AG10803 (cell line): ENCODE measurements at regions not wholly inside any gene's neighbourhood (a gene's known extent, or its start where the extent isn't known, plus 50 kb on each side); places are given as distances from the start of the nearest gene placed in this dataset.

ENCODE experiments used
- DNase-seq: peaks from one replicate; pipeline ENCODE4 v3.0.0; 2010; ENCODE audit warnings: low read depth
- H3K4me3 ChIP-seq: 2 replicates; pipeline ENCODE4 v1.5.1; 2011; ENCODE audit warnings: mild to moderate bottlenecking, low read length, control low read depth
- TF ChIP-seq, protein P1 (sequence below): conservative IDR thresholded peaks from 2 replicates; pipeline ENCODE4 v1.5.1; 2011; ENCODE audit warnings: mild to moderate bottlenecking, low read length, control low read depth, inconsistent platforms

GRCh38 chr1:190540366-190540765 lies 62.7 kb upstream of the BRINP3 start:
- TF ChIP-seq, protein P1, sequence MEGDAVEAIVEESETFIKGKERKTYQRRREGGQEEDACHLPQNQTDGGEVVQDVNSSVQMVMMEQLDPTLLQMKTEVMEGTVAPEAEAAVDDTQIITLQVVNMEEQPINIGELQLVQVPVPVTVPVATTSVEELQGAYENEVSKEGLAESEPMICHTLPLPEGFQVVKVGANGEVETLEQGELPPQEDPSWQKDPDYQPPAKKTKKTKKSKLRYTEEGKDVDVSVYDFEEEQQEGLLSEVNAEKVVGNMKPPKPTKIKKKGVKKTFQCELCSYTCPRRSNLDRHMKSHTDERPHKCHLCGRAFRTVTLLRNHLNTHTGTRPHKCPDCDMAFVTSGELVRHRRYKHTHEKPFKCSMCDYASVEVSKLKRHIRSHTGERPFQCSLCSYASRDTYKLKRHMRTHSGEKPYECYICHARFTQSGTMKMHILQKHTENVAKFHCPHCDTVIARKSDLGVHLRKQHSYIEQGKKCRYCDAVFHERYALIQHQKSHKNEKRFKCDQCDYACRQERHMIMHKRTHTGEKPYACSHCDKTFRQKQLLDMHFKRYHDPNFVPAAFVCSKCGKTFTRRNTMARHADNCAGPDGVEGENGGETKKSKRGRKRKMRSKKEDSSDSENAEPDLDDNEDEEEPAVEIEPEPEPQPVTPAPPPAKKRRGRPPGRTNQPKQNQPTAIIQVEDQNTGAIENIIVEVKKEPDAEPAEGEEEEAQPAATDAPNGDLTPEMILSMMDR, result no peak
- DNase-seq, result no peak
- H3K4me3 ChIP-seq, result no peak overlapping the region

- DNase-seq, result no peak
- H3K4me3 ChIP-seq, result no peak overlapping the region
- TF ChIP-seq, protein P1, result no peak
Measured at GRCh38 chr1:190551638-190552037, 74.0 kb upstream of the BRINP3 start.

GRCh38 chr1:190560161-190560681 lies 82.6 kb upstream of the BRINP3 start:
- DNase-seq, result no peak
- no peak overlapping the region for H3K4me3 ChIP-seq
- TF ChIP-seq, protein P1, result no peak

GRCh38 chr1:190563230-190563629 lies 85.6 kb upstream of the BRINP3 start:
- DNase-seq, result no peak
- H3K4me3 ChIP-seq, result no peak overlapping the region
- TF ChIP-seq, protein P1, result no peak

DNA sequence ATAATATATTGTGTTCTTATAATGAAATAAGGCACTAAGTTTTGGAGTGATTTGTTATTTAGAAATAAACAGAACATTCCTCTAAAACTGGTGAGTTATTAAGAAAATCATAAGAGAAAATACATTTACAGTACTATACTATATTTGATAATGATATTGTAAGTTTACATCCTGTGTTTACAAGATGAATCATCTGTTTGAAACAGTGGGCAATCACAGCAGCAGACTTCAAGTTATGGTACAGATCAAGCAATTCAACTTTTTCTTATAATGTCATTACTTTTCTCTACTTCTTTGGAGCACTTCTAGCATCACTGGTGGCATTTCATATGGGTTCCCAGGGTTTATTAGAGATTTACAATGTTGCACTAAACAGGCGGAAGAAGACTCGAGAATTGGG lies 86.5 kb upstream of the BRINP3 start:
- H3K4me3 ChIP-seq, result no peak overlapping the region
- TF ChIP-seq, protein P1, result no peak

GRCh38 chr1:190578017-190578416 lies 100.4 kb upstream of the BRINP3 start:
- no peak for DNase-seq
- TF ChIP-seq, protein P1, result no peak
- no peak overlapping the region for H3K4me3 ChIP-seq

More for the DNA sequence above, 86.5 kb upstream of the BRINP3 start:
- DNase-seq, result no peak

- H3K4me3 ChIP-seq, result no peak overlapping the region
- TF ChIP-seq, protein P1, result no peak
- DNase-seq, result no peak
Measured at GRCh38 chr1:190578526-190578925, 100.9 kb upstream of the BRINP3 start.
